G401.6 (cell line): ENCODE measurements at regions not wholly inside any gene's neighbourhood (a gene's known extent, or its start where the extent isn't known, plus 50 kb on each side); places are given as distances from the start of the nearest gene placed in this dataset.

Experiments used
- FAIRE-seq: peaks from 2 replicates; lab custom pipeline; 2012; peaks lifted over from hg19 to GRCh38; lab: Jason Lieb, UNC

DNA sequence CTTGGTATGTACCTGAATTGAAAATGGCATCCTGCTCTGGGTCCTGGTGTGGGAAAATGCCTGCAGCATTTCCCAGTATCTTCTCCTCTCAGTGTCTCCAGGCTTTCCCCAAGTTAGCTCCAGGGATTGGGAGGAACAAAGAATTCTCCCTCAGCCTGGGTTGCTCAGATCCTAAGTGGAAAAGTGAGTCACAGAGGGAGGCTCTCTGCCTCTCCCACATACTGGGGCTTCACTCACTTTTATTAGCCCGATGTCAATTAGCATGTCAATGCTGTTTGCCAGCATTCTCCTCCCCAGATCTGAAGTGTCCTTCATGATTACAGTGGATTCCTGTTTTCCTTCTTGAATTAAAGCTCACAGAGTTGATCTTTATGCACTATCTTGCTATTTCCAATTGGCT, 655.0 kb downstream of the EPHA3 start:
- no peak for FAIRE-seq

DNA sequence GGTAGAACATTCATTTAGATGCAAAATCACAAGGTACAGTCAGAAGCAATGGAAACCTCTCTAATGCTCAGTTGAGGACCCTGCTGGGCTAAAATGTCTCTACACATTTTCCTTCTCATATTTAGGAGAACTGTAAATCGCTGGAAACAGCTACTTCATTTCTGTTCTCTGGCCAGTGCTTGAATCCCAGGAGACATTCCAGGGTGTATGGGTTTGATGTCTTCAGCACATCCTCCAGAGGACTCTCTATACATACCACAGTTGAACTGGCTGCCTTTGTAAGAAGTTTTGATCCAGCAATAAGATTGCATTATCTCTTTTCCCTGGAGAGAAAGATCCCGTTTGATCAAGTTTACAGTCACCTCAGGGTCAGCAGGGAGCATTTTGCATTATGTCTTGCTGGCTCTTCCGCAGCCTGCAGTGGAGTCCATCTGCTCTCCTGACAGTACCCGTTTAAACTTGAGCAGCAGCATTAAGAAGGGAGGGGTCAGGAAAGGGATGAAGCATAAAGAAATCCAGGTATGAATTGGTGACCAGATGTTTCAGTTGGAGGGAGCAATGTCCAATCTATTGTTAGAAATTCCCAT, 676.0 kb downstream of the EPHA3 start:
- FAIRE-seq: no peak

DNA sequence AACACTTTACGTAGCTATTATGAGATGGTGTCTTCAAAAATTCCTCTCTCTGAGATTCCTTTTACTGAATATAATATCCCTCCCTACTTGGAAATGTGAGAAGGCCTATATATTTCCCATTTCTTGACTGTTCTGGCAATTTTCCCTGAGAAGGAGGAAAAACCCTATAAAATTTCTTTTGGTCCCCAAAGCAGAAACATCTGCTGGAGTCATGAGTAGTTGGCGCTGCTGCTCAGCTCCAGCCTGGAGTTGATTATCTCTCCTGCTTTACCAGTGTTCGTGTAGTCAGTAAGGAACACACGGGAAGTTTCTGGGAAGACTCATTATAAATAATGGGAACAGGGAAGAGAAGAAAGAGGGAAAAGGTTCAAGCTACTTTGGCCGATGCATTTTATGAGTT, 680.1 kb downstream of the EPHA3 start:
- no peak for FAIRE-seq

DNA sequence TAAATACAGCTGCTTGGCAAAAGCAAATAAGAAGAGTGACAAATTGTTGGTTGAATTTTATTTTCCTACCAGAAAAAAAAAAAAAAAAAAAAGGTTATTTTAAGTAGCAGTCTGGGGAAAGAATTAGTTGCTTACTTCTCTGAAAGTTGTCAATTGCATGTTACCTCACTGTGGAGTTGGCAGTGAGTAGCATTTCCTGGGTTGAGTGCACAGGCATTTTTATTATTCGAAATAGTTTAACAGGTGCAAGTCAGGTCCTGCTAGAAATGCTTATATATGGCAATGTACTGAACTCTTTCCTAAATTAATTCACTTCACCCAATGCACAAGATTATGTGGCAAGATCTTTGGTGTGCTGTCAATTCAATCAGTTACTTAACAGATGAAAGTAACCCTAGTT, 680.6 kb downstream of the EPHA3 start:
- no peak for FAIRE-seq

DNA sequence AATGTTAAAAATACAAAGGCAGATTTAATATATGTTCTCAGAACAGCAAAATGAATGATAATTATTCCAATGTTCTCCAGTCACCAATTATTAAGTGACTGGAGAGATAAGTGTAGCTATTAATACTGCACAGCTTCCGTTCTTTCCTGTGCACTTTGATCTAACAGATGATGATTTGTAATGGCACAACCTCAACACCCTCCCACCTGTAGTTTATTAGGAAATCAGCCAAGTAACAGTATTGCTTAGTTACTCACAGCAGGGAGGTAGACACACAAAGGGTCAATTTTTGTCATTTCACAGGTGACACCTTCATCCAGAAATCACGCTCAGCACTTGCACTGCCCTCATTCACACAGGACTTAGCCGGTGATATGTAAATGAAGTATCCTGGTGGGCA, 688.1 kb downstream of the EPHA3 start:
- no peak for FAIRE-seq

DNA sequence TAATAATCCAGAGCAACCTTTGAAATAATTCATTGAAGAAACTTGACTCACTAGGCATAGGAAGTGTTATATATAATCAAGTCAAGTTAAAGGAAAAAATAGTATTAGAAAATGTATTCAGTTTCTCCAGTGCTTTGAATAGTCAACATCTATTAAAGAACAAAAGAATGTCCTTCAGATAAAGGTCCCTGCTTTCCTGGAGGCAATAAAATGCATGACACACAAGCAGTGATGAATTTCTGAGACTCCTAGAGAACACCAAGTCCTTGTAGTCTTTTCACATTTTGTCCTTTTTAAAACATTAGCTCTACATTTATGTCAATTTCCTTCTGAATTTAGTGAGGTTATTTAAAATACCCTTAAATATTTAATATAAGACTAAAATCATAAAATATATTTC, 695.5 kb downstream of the EPHA3 start:
- no peak for FAIRE-seq

DNA sequence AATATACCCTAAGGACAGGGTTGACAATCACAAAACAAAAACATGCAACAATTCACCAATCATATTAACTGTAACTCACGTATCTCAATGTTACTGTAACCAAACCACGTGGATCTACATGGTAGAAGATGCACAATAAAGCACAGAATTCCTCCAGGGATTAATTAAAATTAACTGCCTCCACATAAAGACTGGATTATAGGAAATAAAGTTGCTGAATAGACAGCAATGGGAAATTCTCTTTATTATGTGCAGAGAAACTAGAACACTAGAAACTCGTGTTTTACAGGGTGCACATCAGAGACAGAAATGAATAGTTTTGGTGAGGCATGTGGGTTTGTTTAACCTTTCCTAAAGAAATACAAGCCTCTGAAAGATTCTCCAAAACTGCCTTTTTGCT, 696.3 kb downstream of the EPHA3 start:
- FAIRE-seq: no peak

DNA sequence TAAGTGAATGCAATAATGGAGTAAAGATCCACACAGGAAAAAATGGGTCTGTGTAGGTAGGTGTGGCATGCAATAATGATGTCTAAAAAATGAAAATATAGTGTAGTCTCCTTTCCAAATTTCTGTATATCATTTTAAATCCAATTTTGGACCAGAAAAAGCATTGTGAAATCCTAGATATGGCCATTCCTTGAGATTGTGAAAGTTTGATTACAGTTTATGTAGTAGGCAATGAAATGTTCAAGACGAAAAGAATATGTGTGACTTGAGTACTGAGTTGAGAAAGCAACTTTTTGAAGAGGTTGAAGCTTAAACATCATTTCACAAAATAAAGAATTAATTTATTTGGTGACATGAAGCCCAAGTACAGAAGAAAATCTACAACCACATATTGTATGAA, 698.7 kb downstream of the EPHA3 start:
- FAIRE-seq: no peak

DNA sequence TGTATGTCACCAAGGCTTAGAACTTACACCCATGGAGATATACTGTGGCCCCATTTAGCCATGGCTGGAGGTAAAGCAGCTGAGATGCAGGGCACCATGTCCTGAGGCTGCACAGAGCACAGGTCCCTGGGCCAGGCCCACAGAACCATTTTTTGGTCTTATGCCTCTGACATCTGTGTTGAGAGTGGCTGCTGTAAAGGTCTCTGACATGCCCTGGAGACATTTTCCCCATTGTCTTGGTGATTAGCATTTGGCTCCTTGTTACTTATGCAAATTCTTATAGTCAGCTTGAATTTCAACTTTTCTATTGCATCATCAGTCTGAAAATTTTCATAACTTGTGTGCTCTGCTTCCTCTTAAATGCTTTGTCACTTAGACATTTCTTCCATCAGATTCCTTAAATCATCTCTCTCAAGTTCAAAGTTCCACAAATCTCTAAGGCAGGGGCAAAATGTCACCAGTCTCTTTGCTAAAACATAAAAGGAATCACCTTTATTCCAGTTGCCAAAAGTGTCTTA, 701.3 kb downstream of the EPHA3 start:
- FAIRE-seq: no peak

DNA sequence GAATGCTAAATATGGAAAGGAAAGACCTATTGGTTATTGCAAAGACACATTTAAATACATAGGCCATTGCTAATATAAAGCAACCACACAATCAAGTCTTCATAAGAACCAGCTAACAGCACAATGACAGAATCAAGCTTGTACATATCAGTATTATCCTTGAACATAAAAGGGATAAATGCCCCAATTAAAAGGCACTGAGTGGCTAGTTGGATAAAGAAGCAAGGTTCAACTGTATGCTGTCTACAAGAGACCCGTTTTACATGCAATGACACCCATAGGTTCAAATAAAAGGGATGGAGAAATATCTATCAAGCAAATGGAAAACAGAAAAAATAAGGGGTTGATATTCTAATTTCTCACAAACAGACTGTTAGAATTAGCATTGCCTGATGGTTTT, 706.1 kb downstream of the EPHA3 start:
- FAIRE-seq: no peak

DNA sequence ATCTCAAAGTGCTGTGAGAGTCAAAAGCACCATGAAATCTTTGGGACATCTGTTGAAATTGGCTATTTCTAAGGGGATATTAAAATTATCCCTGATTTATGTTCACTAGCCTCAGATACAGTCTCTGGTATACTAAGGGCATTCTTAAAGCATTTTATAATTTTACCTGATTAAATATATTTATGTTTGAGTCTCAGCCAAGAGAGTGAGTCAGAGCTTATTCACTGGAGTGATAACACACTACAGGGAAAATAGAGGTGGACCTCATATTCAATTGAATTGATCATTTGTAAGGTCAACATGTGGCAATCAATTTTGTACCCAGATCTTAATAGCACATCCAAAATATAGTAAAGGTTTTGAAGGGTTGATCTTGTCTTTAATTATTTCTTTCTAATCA, 733.6 kb downstream of the EPHA3 start:
- no peak for FAIRE-seq

DNA sequence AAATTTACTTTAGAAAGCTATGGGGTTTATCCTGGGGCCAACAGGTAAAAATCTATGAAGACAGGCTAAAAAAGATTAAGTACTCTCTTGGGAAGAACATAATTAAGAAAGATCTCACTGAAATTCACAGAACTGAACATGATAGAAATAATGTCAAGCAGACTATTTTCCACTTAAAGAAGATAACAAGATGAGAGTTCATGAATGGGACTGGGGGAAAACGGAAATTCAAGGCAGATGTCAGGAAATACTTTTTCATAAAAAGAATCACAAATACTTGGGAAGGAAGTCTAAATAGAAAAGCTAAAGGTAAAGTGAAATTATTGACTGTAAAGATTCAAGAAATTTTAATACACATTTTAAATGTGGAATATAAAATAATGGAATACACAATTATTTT, 737.6 kb downstream of the EPHA3 start:
- FAIRE-seq: no peak

DNA sequence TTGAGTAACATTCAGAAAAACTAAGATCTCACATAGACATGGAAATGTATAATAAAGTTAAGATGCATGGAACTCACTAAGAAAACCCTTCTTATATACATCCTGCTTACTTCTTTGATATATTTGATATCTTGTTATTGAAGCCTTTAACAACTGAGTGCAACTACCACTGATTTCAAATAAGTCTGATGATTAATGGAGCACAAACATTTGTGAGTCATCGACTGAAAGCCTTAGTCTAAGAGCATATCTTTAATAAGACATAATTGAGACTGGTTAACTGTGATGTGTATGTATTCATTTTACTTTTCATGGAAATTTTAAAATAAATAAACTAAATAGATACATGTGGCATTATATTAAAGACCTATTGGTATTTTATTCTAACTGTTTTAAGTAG, 740.5 kb downstream of the EPHA3 start:
- FAIRE-seq: no peak

DNA sequence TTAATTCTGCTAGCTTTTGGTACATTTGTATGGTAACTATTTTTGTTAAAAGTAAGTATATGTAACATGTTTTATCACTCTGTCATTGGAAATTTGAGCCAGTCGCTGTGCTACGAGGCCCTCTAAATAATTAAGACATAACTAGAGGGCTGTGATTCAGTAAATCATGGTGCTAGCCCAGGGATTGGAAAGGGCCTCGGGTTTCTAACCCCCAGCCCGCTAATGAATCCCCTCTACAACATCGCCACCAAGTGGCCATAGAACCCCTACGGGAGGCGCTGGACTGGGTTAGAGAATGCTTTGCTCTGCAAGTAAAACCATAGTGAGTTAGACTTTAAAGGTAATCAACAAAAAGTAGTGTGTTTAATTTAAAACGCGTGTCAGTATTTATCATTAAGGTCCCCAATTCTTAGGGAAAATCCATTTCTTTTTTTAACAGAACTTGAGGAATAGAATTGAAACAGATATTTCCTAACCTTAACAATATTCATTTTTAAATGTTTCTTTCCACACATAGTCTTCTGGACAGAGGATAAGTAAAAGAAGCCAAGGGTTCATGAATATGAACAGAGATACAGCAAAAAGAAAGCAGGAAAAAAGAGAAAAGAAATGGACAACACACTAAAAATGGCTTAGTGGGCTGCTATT, 744.7 kb downstream of the EPHA3 start:
- FAIRE-seq: no peak

DNA sequence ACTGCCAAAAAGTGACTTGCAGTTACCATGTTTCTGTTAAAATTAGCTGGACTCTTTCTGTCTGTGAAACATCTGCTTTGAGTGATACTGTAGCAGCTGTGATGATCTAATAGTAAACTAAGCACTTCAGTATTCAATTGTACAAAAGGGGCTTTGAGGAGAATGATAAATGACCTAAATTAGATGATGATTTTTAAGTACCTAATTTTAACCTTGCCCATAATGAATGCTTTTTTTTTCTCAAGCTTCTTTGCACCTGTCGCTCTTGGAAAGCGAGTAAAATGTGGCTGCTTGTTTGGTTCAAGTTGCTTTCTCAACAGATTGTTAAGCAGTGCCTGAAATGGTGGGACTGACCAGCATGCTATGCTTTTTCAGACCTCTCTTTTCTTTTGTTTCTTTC, 752.3 kb downstream of the EPHA3 start:
- no peak for FAIRE-seq

DNA sequence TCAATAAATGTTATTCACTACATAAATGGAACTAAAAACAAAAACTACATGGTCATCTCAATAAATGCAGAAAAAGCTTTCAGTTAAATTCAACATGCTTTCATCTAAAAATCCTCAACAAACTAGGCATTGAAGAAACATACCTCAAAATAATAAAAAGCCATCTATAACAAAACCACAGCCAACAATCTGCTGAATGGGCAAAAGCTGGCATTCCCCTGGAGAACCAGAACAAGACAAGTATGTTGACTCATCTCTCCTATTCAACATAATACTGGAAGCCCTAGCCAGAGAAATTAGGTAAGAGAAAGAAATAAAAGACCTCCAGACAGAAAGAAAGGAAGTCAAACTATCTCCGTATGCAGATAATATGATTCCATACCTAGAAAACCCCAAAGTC, 759.9 kb downstream of the EPHA3 start:
- FAIRE-seq: no peak

DNA sequence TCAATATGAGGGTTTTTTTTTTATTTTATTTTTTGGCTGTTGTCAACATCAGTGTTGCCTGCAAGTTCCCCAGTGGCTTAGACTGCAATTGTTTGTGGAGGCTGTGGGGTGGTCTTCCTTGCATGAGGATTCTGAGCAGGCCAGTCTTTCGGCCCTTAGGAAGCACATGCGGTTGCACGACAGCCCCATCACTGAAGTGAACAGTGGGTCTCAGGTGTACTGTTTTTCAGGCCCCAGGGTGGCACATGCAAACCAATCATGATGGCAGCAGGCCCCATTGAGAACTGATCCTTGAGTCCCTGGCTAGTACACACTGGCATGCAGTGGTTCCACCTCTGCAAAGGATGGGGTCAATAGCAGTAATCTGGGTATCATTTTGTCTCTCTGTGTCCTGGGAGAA, 768.7 kb downstream of the EPHA3 start:
- FAIRE-seq: no peak

DNA sequence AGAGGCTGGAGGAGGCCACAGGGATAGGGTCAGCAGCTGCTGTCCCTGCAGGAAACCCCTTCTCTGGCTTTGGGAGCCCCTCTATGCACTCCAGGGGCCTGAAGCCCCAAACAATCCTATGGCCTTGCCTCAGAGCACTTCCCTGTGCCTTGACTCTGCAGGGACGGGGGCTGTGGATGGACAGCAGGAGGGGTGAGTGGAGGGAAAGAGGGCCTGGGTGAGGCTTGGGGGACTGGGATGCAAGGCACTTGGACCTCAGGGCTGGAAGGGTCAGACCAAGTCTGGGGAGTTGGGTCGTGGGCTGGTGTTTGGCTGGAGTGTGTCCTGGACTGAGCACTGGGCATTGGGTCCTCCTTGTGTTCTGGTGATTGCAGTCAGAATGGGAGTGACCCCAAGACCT, 769.8 kb downstream of the EPHA3 start:
- FAIRE-seq: no peak

DNA sequence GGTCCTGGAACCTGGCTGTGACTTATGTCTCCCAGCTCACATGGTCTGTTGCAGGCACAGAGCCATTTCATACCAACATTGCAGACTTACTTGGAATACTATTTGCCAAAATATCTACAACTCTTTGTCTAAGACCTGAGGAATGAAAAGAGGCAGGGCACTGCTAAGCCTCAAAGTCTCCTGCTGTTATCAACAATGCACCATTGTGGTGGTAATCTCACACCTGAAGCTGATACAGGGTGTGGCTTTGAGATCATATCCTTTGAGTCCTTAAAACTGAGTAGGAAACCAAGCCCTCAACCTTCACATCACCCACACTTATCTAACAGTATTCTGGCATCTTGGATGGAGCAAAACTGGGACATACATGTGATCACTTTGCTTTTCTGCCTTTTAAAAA, 782.0 kb downstream of the EPHA3 start:
- no peak for FAIRE-seq

DNA sequence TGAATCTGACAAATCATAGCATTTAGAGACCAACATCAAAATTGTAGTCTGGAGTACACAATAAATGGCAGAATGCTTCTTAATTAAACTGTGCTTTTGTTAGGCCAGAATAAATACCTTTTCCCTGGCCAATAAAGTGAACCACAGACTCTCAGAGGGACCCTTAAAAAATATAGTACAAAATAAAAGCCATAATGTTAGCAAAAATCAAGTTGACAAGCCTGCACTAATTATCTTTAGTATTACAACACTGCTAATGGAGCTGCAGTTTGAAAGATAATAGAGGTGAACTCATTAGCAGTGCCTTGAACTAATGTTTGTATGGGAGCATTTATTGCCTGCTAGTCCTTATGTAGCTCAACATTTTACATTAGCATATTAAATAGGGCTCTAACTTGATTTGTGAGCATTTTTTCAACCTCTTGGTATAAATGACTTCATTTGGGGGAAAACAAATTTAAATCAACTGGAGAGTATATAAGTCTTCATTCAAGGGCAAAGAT, 801.3 kb downstream of the EPHA3 start:
- no peak for FAIRE-seq

DNA sequence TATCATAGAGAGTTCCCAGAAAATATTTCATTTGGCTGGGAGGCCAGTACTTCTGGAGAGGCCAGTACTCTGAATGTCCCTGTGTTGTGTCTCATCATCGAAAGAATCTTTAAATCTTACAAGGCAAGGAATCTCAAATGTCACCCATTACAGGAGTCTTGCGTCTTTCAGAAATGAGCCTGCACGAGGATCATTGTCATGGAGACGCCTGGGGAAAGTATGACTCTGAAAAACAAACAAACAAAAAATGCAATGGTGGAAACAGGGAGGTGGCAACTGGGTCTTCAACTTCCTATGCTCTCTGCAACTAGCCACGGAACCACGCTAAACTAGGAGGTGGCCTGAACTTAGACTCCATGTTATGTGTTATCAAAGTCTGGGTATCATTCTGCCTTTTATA, 804.6 kb downstream of the EPHA3 start:
- no peak for FAIRE-seq

DNA sequence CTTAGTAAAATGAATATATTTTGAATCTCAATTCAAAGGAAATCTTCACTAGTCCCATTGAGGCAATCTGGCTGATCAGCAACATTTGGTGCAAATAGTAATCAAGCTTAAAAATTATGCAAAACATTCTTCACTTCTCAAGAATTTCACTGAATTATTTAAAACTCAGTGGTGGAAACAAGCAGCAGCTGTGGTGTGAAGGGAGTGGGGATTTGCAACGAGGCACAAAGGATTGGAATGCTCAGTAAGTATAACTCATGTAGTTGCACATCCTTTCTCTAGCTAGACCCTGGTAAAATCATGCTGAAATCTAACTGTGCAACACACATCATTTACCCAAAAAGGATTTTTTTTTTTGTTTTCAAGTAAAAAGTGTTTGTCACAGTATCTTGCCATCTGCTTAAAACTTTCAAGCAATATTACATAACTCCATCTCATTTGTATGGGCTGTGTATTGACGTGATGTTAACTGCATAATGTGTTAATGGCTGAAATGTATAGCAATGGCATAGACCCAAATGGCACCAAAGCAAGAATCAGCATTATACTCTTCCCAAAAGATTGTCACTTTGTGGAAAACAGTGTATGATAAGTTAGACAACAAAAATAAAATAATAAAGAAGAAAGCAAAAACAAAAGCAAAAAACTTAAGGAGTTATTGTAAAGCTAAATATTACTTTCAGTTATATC, 816.6 kb downstream of the EPHA3 start:
- no peak for FAIRE-seq

DNA sequence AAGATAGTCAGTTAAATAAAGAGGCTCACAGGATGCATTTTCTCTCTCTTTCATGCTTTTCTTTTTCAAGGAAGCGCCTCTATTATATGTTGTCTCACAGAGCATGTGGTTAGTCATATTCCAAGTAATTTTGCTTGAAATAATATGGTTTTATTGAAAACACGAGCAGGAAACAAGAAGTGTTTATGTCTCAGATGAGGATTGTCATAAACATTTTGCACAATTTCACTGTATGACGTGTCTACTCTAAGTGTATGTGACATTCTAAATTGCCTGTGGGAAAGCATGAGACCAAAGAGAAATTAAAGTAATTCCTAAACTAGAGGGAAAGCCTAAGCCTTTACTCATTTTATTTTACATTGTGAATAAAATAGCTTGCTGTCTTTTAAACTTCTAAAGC, 818.6 kb downstream of the EPHA3 start:
- no peak for FAIRE-seq

DNA sequence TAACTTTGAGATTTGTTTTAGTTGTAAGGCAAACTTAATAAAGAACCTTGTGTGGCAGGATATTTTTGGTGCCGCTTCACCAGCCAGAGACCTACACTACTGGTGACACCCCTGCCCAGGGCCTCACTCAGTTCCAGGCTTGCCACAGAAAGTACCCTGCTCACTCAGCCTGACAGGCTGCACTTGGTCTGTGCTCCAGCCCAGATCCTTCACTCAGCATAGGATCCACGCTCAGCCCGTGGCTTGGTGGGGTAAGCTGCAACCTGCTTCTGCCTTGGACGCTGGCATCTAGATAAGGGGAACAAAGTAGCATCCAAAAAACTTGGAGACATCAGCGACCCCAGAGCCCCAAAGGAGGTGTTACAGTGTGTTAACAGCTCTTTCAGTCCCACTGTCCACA, 825.5 kb downstream of the EPHA3 start:
- FAIRE-seq: no peak
